PC-9 (cell line): ENCODE measurements at regions not wholly inside any gene's neighbourhood (a gene's known extent, or its start where the extent isn't known, plus 50 kb on each side); places are given as distances from the start of the nearest gene placed in this dataset.

Experiments
- BruUV-seq: library from RNA; stranded (reverse); fragments of 400-500 nt; replicated peaks from 2 replicates; lab custom pipeline; 2021; lab: Mats Ljungman, UMichigan
- CTCF ChIA-PET: fragments of 300-600 bp; sonication (Branson Sonifier 250); formaldehyde crosslinking; loops from one replicate; lab custom pipeline; 2022; ENCODE audit warnings: antibody characterized with exemption; lab: Charles Lee
- POLR2A ChIA-PET: fragments of 300-600 bp; sonication (Branson Sonifier 250); formaldehyde crosslinking; loops from one replicate; lab custom pipeline; 2022; ENCODE audit warnings: antibody characterized with exemption; ENCODE audit not compliant: unreplicated experiment; lab: Charles Lee
- DNase-seq, 2 experiments: peaks; one replicate each; pipeline versions ENCODE4 v3.0.0 to v3.0.0-alpha.2; 2015 to 2022; ENCODE audit warnings: mixed read lengths in 1 of 2
- H2AFZ ChIP-seq: fragments of 200-600 bp; sonication (generic); 2 replicates; pipeline ENCODE4 v1.8.1; 2017; ENCODE audit warnings: antibody characterized with exemption
- H3F3A ChIP-seq: fragments of 200-600 bp; sonication (generic); 2 replicates; pipeline ENCODE4 v1.8.1; 2017; ENCODE audit warnings: antibody characterized with exemption, mild to moderate bottlenecking, low read depth; ENCODE audit not compliant: insufficient read depth
- H3K27ac ChIP-seq: fragments of 200-600 bp; sonication (generic); 2 replicates; pipeline ENCODE4 v1.6.1; 2016; ENCODE audit warnings: mixed run types
- H3K27me3 ChIP-seq: fragments of 200-600 bp; sonication (generic); 2 replicates; pipeline ENCODE4 v1.6.1; 2016; ENCODE audit warnings: low read depth, mixed run types; ENCODE audit not compliant: insufficient read depth
- H3K36me3 ChIP-seq: fragments of 200-600 bp; sonication (generic); 2 replicates; pipeline ENCODE4 v1.6.1; 2016; ENCODE audit warnings: low read depth, mixed run types
- H3K4me1 ChIP-seq: fragments of 200-600 bp; sonication (generic); replicated peaks from 2 replicates; pipeline ENCODE4 v1.6.1; 2016; ENCODE audit warnings: mixed run types; ENCODE audit not compliant: insufficient read depth
- H3K4me2 ChIP-seq: fragments of 200-600 bp; sonication (generic); 2 replicates; pipeline ENCODE4 v1.6.1; 2017; ENCODE audit warnings: mixed run types
- H3K4me3 ChIP-seq: fragments of 200-600 bp; sonication (generic); 2 replicates; pipeline ENCODE4 v1.6.1; 2016; ENCODE audit warnings: mixed run types
- H3K79me2 ChIP-seq: fragments of 200-600 bp; sonication (generic); 2 replicates; pipeline ENCODE4 v1.6.1; 2017; ENCODE audit warnings: low read depth, mixed run types
- H3K9me2 ChIP-seq: fragments of 200-600 bp; sonication (generic); 2 replicates; pipeline ENCODE4 v1.8.1; 2017; ENCODE audit warnings: mild to moderate bottlenecking; ENCODE audit not compliant: insufficient read depth
- H3K9me3 ChIP-seq: fragments of 200-600 bp; sonication (generic); 2 replicates; pipeline ENCODE4 v1.8.1; 2016; ENCODE audit warnings: low read depth; ENCODE audit not compliant: insufficient read depth
- H4K20me1 ChIP-seq: fragments of 200-600 bp; sonication (generic); 2 replicates; pipeline ENCODE4 v1.8.1; 2017; ENCODE audit not compliant: insufficient read depth
- CTCF ChIP-seq: fragments of 200-600 bp; sonication (generic); conservative IDR thresholded peaks from 2 replicates; pipeline ENCODE4 v1.6.1; 2017; ENCODE audit warnings: mixed run types, antibody characterized with exemption, mild to moderate bottlenecking, moderate library complexity
- EZH2 ChIP-seq: fragments of 200-600 bp; sonication (generic); IDR thresholded peaks from 2 replicates; pipeline ENCODE4 v1.8.0; 2017; ENCODE audit warnings: antibody characterized with exemption, low read depth
- intact Hi-C: fragments of 100-400 bp; cut with micrococcal nuclease; formaldehyde crosslinking; loops from one replicate; pipeline ENCODE4 v1.10.0; 2022; ENCODE audit not compliant: unreplicated experiment

GRCh38 chr3:70885636-70886035 is 573.2 kb upstream of the MDFIC2 start:
- Histone ChIP-seq H3K9me3 (no peaks in the 10 kb centered on the region), H3K4me3 (no peak overlapping the region), H3K9me2 (no peaks in the 10 kb centered on the region), H2AFZ (no peak overlapping the region), H3K79me2 (no peaks in the 10 kb centered on the region), H3F3A (no peaks in the 10 kb centered on the region), H3K4me2 (no peak overlapping the region), H4K20me1 (no peaks in the 10 kb centered on the region), H3K4me1 (no peaks in the 10 kb centered on the region), H3K27ac (no peak overlapping the region), H3K36me3 (no peaks in the 10 kb centered on the region), H3K27me3 (no peaks in the 10 kb centered on the region)
- no peak for DNase-seq
- no TSS peak for BruUV-seq
- intact Hi-C loops, result no loop called here
- CTCF ChIA-PET, result no interaction called here
- TF ChIP-seq CTCF (no peak), EZH2 (no peak)
- POLR2A ChIA-PET, result no interaction called here

- no peak for DNase-seq
- no peaks in the 10 kb centered on the region for H3F3A ChIP-seq
- no peaks in the 10 kb centered on the region for H3K79me2 ChIP-seq
- ChIA-PET POLR2A (no interaction called here), CTCF (no interaction called here)
- no peak overlapping the region for H3K4me3 ChIP-seq
- H3K9me3 ChIP-seq, result no peaks in the 10 kb centered on the region
- no peak overlapping the region for H3K4me2 ChIP-seq
- no peaks in the 10 kb centered on the region for H3K27me3 ChIP-seq
- H3K27ac ChIP-seq, result no peak overlapping the region
- no peaks in the 10 kb centered on the region for H3K9me2 ChIP-seq
- H3K4me1 ChIP-seq, result no peaks in the 10 kb centered on the region
- intact Hi-C loops, result no loop called here
- no peaks in the 10 kb centered on the region for H4K20me1 ChIP-seq
- TF ChIP-seq CTCF (no peak), EZH2 (no peak)
- no peaks in the 10 kb centered on the region for H3K36me3 ChIP-seq
- no peak overlapping the region for H2AFZ ChIP-seq
- no TSS peak for BruUV-seq
Observed at GRCh38 chr3:70882104-70882503, 569.7 kb upstream of the MDFIC2 start.

GRCh38 chr3:70880421-70880820 is 568.0 kb upstream of the MDFIC2 start:
- POLR2A ChIA-PET, result no interaction called here

More at GRCh38 chr3:70880421-70880820, 568.0 kb upstream of the MDFIC2 start:
- H3K4me1 ChIP-seq, result no peaks in the 10 kb centered on the region
- no peaks in the 10 kb centered on the region for H3K36me3 ChIP-seq
- BruUV-seq, result no TSS peak
- H3K27me3 ChIP-seq, result no peaks in the 10 kb centered on the region
- no peaks in the 10 kb centered on the region for H3F3A ChIP-seq
- H3K9me3 ChIP-seq, result no peaks in the 10 kb centered on the region
- H3K79me2 ChIP-seq, result no peaks in the 10 kb centered on the region
- CTCF ChIA-PET, result no interaction called here
- DNase-seq, result no peak
- H3K9me2 ChIP-seq, result no peaks in the 10 kb centered on the region
- no peaks in the 10 kb centered on the region for H4K20me1 ChIP-seq
- H3K4me3 ChIP-seq, result no peak overlapping the region
- TF ChIP-seq EZH2 (no peak), CTCF (no peak)
- H2AFZ ChIP-seq, result no peak overlapping the region
- no peak overlapping the region for H3K27ac ChIP-seq
- no peak overlapping the region for H3K4me2 ChIP-seq
- intact Hi-C loops, result no loop called here
